Hepatocyte (in vitro differentiated cells): ENCODE measurements at regions not wholly inside any gene's neighbourhood (a gene's known extent, or its start where the extent isn't known, plus 50 kb on each side); places are given as distances from the start of the nearest gene placed in this dataset.

Experiments used
- CTCF ChIP-seq: fragments of 200-600 bp; sonication (generic); IDR thresholded peaks from 2 replicates; pipeline ENCODE4 v1.5.1; 2016; ENCODE audit warnings: antibody characterized with exemption, mild to moderate bottlenecking; ENCODE audit not compliant: poor library complexity
- EZH2 ChIP-seq: fragments of 200-600 bp; sonication (generic); IDR thresholded peaks from 2 replicates; pipeline ENCODE4 v1.6.1; 2016; ENCODE audit warnings: antibody characterized with exemption, mild to moderate bottlenecking, borderline replicate concordance

DNA sequence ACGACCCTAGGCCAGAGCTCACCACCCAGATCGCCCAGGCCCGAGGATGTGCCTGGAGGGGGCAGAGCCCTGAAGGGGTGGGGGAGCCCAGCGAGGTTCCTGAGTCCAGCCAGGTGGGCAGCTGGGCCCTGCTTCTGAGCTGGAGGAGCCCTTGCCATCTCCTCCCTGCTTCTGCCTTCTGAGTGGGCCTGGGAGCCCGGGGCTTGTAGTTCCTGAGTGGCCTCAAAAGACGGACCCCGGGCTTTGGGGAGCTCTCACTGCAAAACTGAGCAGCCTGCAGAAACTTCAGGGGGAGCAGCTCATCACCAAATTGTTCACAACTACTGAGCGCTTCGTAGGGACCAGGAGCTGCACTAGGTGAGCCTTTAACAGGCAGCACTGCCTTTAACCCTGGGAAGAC lies 112.1 kb downstream of the NCOR2 start:
- TF ChIP-seq CTCF (no peak), EZH2 (no peak)
